ENCODE measurements at regions not wholly inside any gene's neighbourhood (a gene's known extent, or its start where the extent isn't known, plus 50 kb on each side); places are given as distances from the start of the nearest gene placed in this dataset.
A peak's percentile ranks its signal among the peaks of the same experiment; 100 is the strongest.

- H3K4me3 ChIP-seq (ENCODE audit: low read length in 3 of 3): no peak overlapping the region
- TF ChIP-seq, protein P1, sequence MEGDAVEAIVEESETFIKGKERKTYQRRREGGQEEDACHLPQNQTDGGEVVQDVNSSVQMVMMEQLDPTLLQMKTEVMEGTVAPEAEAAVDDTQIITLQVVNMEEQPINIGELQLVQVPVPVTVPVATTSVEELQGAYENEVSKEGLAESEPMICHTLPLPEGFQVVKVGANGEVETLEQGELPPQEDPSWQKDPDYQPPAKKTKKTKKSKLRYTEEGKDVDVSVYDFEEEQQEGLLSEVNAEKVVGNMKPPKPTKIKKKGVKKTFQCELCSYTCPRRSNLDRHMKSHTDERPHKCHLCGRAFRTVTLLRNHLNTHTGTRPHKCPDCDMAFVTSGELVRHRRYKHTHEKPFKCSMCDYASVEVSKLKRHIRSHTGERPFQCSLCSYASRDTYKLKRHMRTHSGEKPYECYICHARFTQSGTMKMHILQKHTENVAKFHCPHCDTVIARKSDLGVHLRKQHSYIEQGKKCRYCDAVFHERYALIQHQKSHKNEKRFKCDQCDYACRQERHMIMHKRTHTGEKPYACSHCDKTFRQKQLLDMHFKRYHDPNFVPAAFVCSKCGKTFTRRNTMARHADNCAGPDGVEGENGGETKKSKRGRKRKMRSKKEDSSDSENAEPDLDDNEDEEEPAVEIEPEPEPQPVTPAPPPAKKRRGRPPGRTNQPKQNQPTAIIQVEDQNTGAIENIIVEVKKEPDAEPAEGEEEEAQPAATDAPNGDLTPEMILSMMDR (IDR thresholded peaks at IDR 0.05; ENCODE audit: borderline replicate concordance, extremely low read depth, insufficient read depth): no peak
- no peak overlapping the region for H3K27ac ChIP-seq (ENCODE audit: low read depth in 2 of 2, low read length in 2 of 2)
- no peaks in the 10 kb centered on the region for H3K4me1 ChIP-seq (ENCODE audit: control insufficient read depth in 2 of 3, insufficient read depth in 2 of 3, low read depth in 1 of 3, low read length in 3 of 3)
- H3K9ac ChIP-seq (ENCODE audit: low read length in 3 of 3): no peak overlapping the region
- intact Hi-C loops (cut with DNase I): no loop called here
- no peaks in the 10 kb centered on the region for H3K27me3 ChIP-seq (ENCODE audit: control insufficient read depth, insufficient read depth, low read length)
- H3K36me3 ChIP-seq (ENCODE audit: control insufficient read depth in 2 of 3, insufficient read depth in 3 of 3, low read length in 3 of 3): no peaks in the 10 kb centered on the region
- no peaks in the 10 kb centered on the region for H3K9me3 ChIP-seq (ENCODE audit: control insufficient read depth in 2 of 3, insufficient read depth in 1 of 3, low read length in 3 of 3)
- DNase-seq (no peak), FAIRE-seq (no peak)
These were observed 739.7 kb upstream of the CDH9 start for GRCh38 chr5:27778121-27778520.

- intact Hi-C loops (cut with DNase I): no loop called here
- no peak for FAIRE-seq
These were observed 735.2 kb upstream of the CDH9 start for GRCh38 chr5:27773636-27774035.

DNA sequence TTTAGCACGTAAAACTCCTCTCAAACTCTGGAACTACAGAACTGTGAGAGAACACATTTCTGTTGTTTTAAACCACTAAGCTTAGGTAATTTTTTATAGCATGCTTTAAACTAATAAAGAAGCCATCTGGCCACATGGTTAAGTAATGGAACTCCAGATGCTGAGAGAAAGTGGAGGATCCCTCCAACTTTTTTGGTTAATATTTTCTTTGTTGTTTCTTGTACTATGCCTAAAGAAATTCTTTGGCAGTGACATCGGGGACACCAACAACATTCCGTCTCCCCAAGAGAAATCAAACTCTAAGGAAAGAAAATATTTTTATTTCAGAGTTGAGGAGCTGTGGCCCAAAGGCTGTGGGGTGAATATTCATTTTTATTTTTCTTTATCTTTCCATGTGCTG, 734.8 kb upstream of the CDH9 start:
- Histone ChIP-seq H3K27ac (ENCODE audit: low read depth in 2 of 2, low read length in 2 of 2) (no peak overlapping the region), H3K27me3 (ENCODE audit: control insufficient read depth, insufficient read depth, low read length) (no peaks in the 10 kb centered on the region), H3K9me3 (ENCODE audit: control insufficient read depth in 2 of 3, insufficient read depth in 1 of 3, low read length in 3 of 3) (no peaks in the 10 kb centered on the region), H3K4me3 (ENCODE audit: low read length in 3 of 3) (no peak overlapping the region), H3K36me3 (ENCODE audit: control insufficient read depth in 2 of 3, insufficient read depth in 3 of 3, low read length in 3 of 3) (no peaks in the 10 kb centered on the region), H3K9ac (ENCODE audit: low read length in 3 of 3) (no peak overlapping the region), H3K4me1 (ENCODE audit: control insufficient read depth in 2 of 3, insufficient read depth in 2 of 3, low read depth in 1 of 3, low read length in 3 of 3) (no peaks in the 10 kb centered on the region)
- TF ChIP-seq, protein P1 (IDR thresholded peaks at IDR 0.05; ENCODE audit: borderline replicate concordance, extremely low read depth, insufficient read depth): no peak
- no peak for FAIRE-seq
- intact Hi-C loops (cut with DNase I): no loop called here
- no peak for DNase-seq

More at GRCh38 chr5:27773636-27774035, 735.2 kb upstream of the CDH9 start:
- no peak for DNase-seq
- Histone ChIP-seq H3K27ac (ENCODE audit: low read depth in 2 of 2, low read length in 2 of 2) (no peak overlapping the region), H3K27me3 (ENCODE audit: control insufficient read depth, insufficient read depth, low read length) (no peaks in the 10 kb centered on the region), H3K36me3 (ENCODE audit: control insufficient read depth in 2 of 3, insufficient read depth in 3 of 3, low read length in 3 of 3) (no peaks in the 10 kb centered on the region), H3K4me3 (ENCODE audit: low read length in 3 of 3) (no peak overlapping the region), H3K4me1 (ENCODE audit: control insufficient read depth in 2 of 3, insufficient read depth in 2 of 3, low read depth in 1 of 3, low read length in 3 of 3) (no peaks in the 10 kb centered on the region), H3K9ac (ENCODE audit: low read length in 3 of 3) (no peak overlapping the region), H3K9me3 (ENCODE audit: control insufficient read depth in 2 of 3, insufficient read depth in 1 of 3, low read length in 3 of 3) (no peaks in the 10 kb centered on the region)
- TF ChIP-seq, protein P1 (IDR thresholded peaks at IDR 0.05; ENCODE audit: borderline replicate concordance, extremely low read depth, insufficient read depth): no peak

DNA sequence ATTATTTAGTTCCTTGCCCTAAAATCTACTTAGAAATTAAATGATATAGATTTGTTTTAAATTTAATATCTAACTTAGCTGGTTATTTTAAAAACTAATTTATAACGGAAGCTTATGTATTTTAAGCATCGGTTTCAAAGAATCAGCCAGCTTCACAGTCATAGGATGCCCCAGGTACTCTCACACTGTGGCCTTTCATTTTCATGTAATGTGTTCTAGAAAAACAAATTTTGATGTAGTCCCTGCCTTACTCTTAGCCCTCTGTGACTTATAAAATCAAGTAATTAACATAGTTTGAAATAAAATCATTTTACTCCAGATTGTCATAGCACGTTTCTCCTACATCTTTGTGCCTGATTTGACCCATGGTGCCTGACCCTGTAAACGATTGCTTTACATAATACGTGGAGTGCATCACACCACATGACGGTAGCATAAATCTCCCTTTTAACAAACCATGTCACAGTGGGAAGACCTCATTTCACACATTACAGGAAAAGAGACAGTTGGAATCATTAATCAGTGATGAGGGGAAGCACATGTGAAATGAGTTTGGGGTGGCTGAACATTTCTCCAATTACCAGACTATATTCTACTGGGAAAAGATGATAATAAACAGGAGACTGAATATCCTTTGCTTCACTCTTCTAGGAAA, 731.5 kb upstream of the CDH9 start:
- Histone ChIP-seq H3K4me1 (ENCODE audit: control insufficient read depth in 2 of 3, insufficient read depth in 2 of 3, low read depth in 1 of 3, low read length in 3 of 3) (no peaks in the 10 kb centered on the region), H3K27ac (ENCODE audit: low read depth in 2 of 2, low read length in 2 of 2) (no peak overlapping the region), H3K4me3 (ENCODE audit: low read length in 3 of 3) (no peak overlapping the region), H3K9ac (ENCODE audit: low read length in 3 of 3) (no peak overlapping the region), H3K36me3 (ENCODE audit: control insufficient read depth in 2 of 3, insufficient read depth in 3 of 3, low read length in 3 of 3) (no peaks in the 10 kb centered on the region), H3K27me3 (ENCODE audit: control insufficient read depth, insufficient read depth, low read length) (no peaks in the 10 kb centered on the region), H3K9me3 (ENCODE audit: control insufficient read depth in 2 of 3, insufficient read depth in 1 of 3, low read length in 3 of 3) (no peaks in the 10 kb centered on the region)
- peak in 2 of 5 donors; percentile 22 to 27 for DNase-seq
- no peak for FAIRE-seq
- TF ChIP-seq, protein P1 (IDR thresholded peaks at IDR 0.05; ENCODE audit: borderline replicate concordance, extremely low read depth, insufficient read depth): no peak
- intact Hi-C loops (cut with DNase I): no loop called here
